Peyer's patch (tissue), 4 donors: ENCODE measurements at regions not wholly inside any gene's neighbourhood (a gene's known extent, or its start where the extent isn't known, plus 50 kb on each side); places are given as distances from the start of the nearest gene placed in this dataset.
"Not testable (repeated sequence)": the region's sequence is repeated elsewhere in the genome, so short reads cannot be mapped to it uniquely, and the experiment has no call there.

Experiments
- DNase-seq, 3 donors: peaks; one replicate each; pipeline ENCODE4 v3.0.0-alpha.2; 2017 to 2019
- H3K27ac ChIP-seq, 4 donors: fragments of 200-600 bp; sonication (generic); one replicate each; pipeline ENCODE4 v1.5.1; 2016 to 2019
- H3K27me3 ChIP-seq, 2 donors: fragments of 200-600 bp; sonication (generic); one replicate each; pipeline ENCODE4 v1.5.1; 2019
- H3K36me3 ChIP-seq, 3 donors: fragments of 200-600 bp; sonication (generic); one replicate each; pipeline ENCODE4 v1.5.1; 2016 to 2019
- H3K4me1 ChIP-seq, 4 donors: fragments of 200-600 bp; sonication (generic); one replicate each; pipeline ENCODE4 v1.5.1; 2016 to 2019
- H3K4me3 ChIP-seq, 4 donors: fragments of 200-600 bp; sonication (generic); 1 replicate in 3 of 4; 2 replicates in 1 of 4; pipeline ENCODE4 v1.5.1; 2016 to 2019; ENCODE audit warnings: mild to moderate bottlenecking in 1 of 4
- H3K9me3 ChIP-seq, 4 donors: fragments of 200-600 bp; sonication (generic); one replicate each; pipeline ENCODE4 v1.5.1; 2016 to 2019; ENCODE audit warnings: mild to moderate bottlenecking in 1 of 4
- CTCF ChIP-seq, 6 experiments: fragments of 450-650 bp in 4 of 6; fragments of 200-600 bp in 2 of 6; sonication (generic) in 1 of 6; IDR thresholded peaks; one replicate each; pipeline ENCODE4 v1.5.1; 2017 to 2019; ENCODE audit warnings: antibody characterized with exemption in 6 of 6, mild to moderate bottlenecking in 3 of 6, moderate library complexity in 1 of 6
- POLR2A ChIP-seq, 2 donors: fragments of 450-650 bp; IDR thresholded peaks; one replicate each; pipeline ENCODE4 v1.5.1; 2017; ENCODE audit warnings: antibody characterized with exemption in 2 of 2, mild to moderate bottlenecking in 2 of 2, moderate library complexity in 2 of 2

GRCh38 chr9:15372455-15372854 is 50.2 kb upstream of the SNAPC3 start:
- no peaks in the 10 kb centered on the region for H3K4me1 ChIP-seq
- no peaks in the 10 kb centered on the region for H3K27me3 ChIP-seq
- DNase-seq = no peak
- H3K9me3 ChIP-seq = no peaks in the 10 kb centered on the region
- TF ChIP-seq POLR2A (IDR thresholded peaks at IDR 0.05) (no peak), CTCF (IDR thresholded peaks at IDR 0.05) (no peak)
- H3K4me3 ChIP-seq = no peak overlapping the region
- peak overlapping the region in 1 of 4 donors; percentile 38 for H3K27ac ChIP-seq
- H3K36me3 ChIP-seq = no peaks in the 10 kb centered on the region

- no peak for TF ChIP-seq CTCF (IDR thresholded peaks at IDR 0.05)
- no peaks in the 10 kb centered on the region for H3K9me3 ChIP-seq
- DNase-seq = no peak
- H3K4me3 ChIP-seq = no peak overlapping the region
- no peak overlapping the region for H3K27ac ChIP-seq
- no peaks in the 10 kb centered on the region for H3K36me3 ChIP-seq
- H3K4me1 ChIP-seq = no peaks in the 10 kb centered on the region
- no peaks in the 10 kb centered on the region for H3K27me3 ChIP-seq
Observed at GRCh38 chr9:15371448-15371845, 51.2 kb upstream of the SNAPC3 start.

- no peaks in the 10 kb centered on the region for H3K9me3 ChIP-seq
- peak overlapping the region in 1 of 4 donors; percentile 17 for H3K27ac ChIP-seq
- no peaks in the 10 kb centered on the region for H3K4me1 ChIP-seq
- no peaks in the 10 kb centered on the region for H3K36me3 ChIP-seq
- no peak overlapping the region for H3K4me3 ChIP-seq
- no peak for TF ChIP-seq CTCF (IDR thresholded peaks at IDR 0.05)
- no peak for TF ChIP-seq POLR2A (IDR thresholded peaks at IDR 0.05)
- DNase-seq = no peak
- H3K27me3 ChIP-seq = no peaks in the 10 kb centered on the region
Observed at GRCh38 chr9:15370466-15371447, 51.9 kb upstream of the SNAPC3 start.

- no peaks in the 10 kb centered on the region for H3K4me1 ChIP-seq
- H3K9me3 ChIP-seq = no peaks in the 10 kb centered on the region
- no peak overlapping the region for H3K27ac ChIP-seq
- no peaks in the 10 kb centered on the region for H3K36me3 ChIP-seq
- DNase-seq = no peak
- no peak overlapping the region for H3K4me3 ChIP-seq
- H3K27me3 ChIP-seq = no peaks in the 10 kb centered on the region
- TF ChIP-seq CTCF (IDR thresholded peaks at IDR 0.05) (no peak), POLR2A (IDR thresholded peaks at IDR 0.05) (no peak)
Observed at GRCh38 chr9:15369871-15370270, 52.8 kb upstream of the SNAPC3 start.

- Histone ChIP-seq H3K27ac (no peak overlapping the region), H3K9me3 (no peaks in the 10 kb centered on the region), H3K36me3 (no peaks in the 10 kb centered on the region), H3K4me1 (no peaks in the 10 kb centered on the region), H3K27me3 (no peaks in the 10 kb centered on the region), H3K4me3 (no peak overlapping the region)
- no peak for DNase-seq
- TF ChIP-seq POLR2A (IDR thresholded peaks at IDR 0.05) (no peak), CTCF (IDR thresholded peaks at IDR 0.05) (no peak)
Observed at GRCh38 chr9:15369238-15369637, 53.4 kb upstream of the SNAPC3 start.

- not testable (repeated sequence) for H3K4me1 ChIP-seq, H3K27me3 ChIP-seq, DNase-seq, H3K4me3 ChIP-seq, H3K36me3 ChIP-seq, H3K9me3 ChIP-seq, H3K27ac ChIP-seq
Observed at GRCh38 chr9:15364975-15365553, 57.6 kb upstream of the SNAPC3 start.
